Choroid plexus epithelial cell (primary cell): ENCODE measurements at regions not wholly inside any gene's neighbourhood (a gene's known extent, or its start where the extent isn't known, plus 50 kb on each side); places are given as distances from the start of the nearest gene placed in this dataset.

Source experiments
- DNase-seq: peaks from one replicate; pipeline ENCODE4 v3.0.0-alpha.2; 2010; ENCODE audit warnings: low read depth
- H3K4me3 ChIP-seq: 2 replicates; pipeline ENCODE4 v1.5.1; 2011; ENCODE audit warnings: low read depth, mild to moderate bottlenecking, control low read depth, low read length, moderate library complexity
- CTCF ChIP-seq: conservative IDR thresholded peaks from 2 replicates; pipeline ENCODE4 v1.5.1; 2011; ENCODE audit warnings: low read depth, mild to moderate bottlenecking, control low read depth, inconsistent platforms, low read length, moderate library complexity

- no peak for TF ChIP-seq CTCF
- H3K4me3 ChIP-seq = no peak overlapping the region
- no peak for DNase-seq
Measured at GRCh38 chr14:86973177-86973576, 1019.8 kb downstream of the GALC start.

GRCh38 chr14:86971292-86971691, 1021.7 kb downstream of the GALC start:
- TF ChIP-seq CTCF = no peak
- H3K4me3 ChIP-seq = no peak overlapping the region
- no peak for DNase-seq

- no peak for DNase-seq
- TF ChIP-seq CTCF = no peak
- no peak overlapping the region for H3K4me3 ChIP-seq
Measured at GRCh38 chr14:86961106-86961716, 1031.8 kb downstream of the GALC start.

GRCh38 chr14:86955771-86956354, 1037.1 kb downstream of the GALC start:
- no peak for TF ChIP-seq CTCF
- H3K4me3 ChIP-seq = no peak overlapping the region
- no peak for DNase-seq

GRCh38 chr14:86954623-86955022, 1038.4 kb downstream of the GALC start:
- TF ChIP-seq CTCF = no peak
- DNase-seq = no peak
- no peak overlapping the region for H3K4me3 ChIP-seq

GRCh38 chr14:86946446-86946845, 1046.5 kb downstream of the GALC start:
- H3K4me3 ChIP-seq = no peak overlapping the region
- DNase-seq = no peak
- no peak for TF ChIP-seq CTCF

GRCh38 chr14:86944434-86944833, 1048.5 kb downstream of the GALC start:
- no peak overlapping the region for H3K4me3 ChIP-seq
- no peak for TF ChIP-seq CTCF
- DNase-seq = no peak
